ENCODE measurements at regions not wholly inside any gene's neighbourhood (a gene's known extent, or its start where the extent isn't known, plus 50 kb on each side); places are given as distances from the start of the nearest gene placed in this dataset.

- POLR2A ChIA-PET: no interaction called here
Measured at GRCh38 chr2:122758967-122759366, 1003.5 kb downstream of the TSN start.

GRCh38 chr2:122764014-122764413 lies 1008.6 kb downstream of the TSN start:
- CTCF ChIA-PET: interaction anchor here (1.4 kb wide), 1 partner anchor 10 kb away, joined by 3 read pairs; no protein-coding TSS in a partner anchor
- POLR2A ChIA-PET: no interaction called here
- no peak for TF ChIP-seq CTCF (IDR thresholded peaks at IDR 0.05; ENCODE audit: control extremely low read depth, extremely low read depth, low read depth, missing control alignments)
- no peak for DNase-seq (ENCODE audit: extremely low spot score)

More at GRCh38 chr2:122758967-122759366, 1003.5 kb downstream of the TSN start:
- DNase-seq (ENCODE audit: extremely low spot score): no peak
- CTCF ChIA-PET: interaction anchor here (1.4 to 1.5 kb wide), 2 partner anchors 13 to 20 kb away, joined by 3 to 4 read pairs; no protein-coding TSS in a partner anchor
- TF ChIP-seq CTCF (IDR thresholded peaks at IDR 0.05; ENCODE audit: control extremely low read depth, extremely low read depth, low read depth, missing control alignments): no peak

- ChIA-PET CTCF (no interaction called here), POLR2A (no interaction called here)
- no peak for TF ChIP-seq CTCF (IDR thresholded peaks at IDR 0.05; ENCODE audit: control extremely low read depth, extremely low read depth, low read depth, missing control alignments)
- no peak for DNase-seq (ENCODE audit: extremely low spot score)
Measured at GRCh38 chr2:122780251-122780650, 1024.8 kb downstream of the TSN start.

GRCh38 chr2:122794100-122794499 lies 1038.6 kb downstream of the TSN start:
- POLR2A ChIA-PET: no interaction called here
- no peak for DNase-seq (ENCODE audit: extremely low spot score)
- CTCF ChIA-PET: interaction anchor here (1.0 to 1.9 kb wide), 2 partner anchors 8 to 10 kb away, joined by 4 to 6 read pairs; no protein-coding TSS in a partner anchor
- no peak for TF ChIP-seq CTCF (IDR thresholded peaks at IDR 0.05; ENCODE audit: control extremely low read depth, extremely low read depth, low read depth, missing control alignments)

- no peak for TF ChIP-seq CTCF (IDR thresholded peaks at IDR 0.05; ENCODE audit: control extremely low read depth, extremely low read depth, low read depth, missing control alignments)
- ChIA-PET CTCF (interaction anchor here (0.9 to 1.9 kb wide), 4 partner anchors 8 to 121 kb away, joined by 3 to 6 read pairs (median 4); no protein-coding TSS in a partner anchor), POLR2A (no interaction called here)
- DNase-seq (ENCODE audit: extremely low spot score): no peak
Measured at GRCh38 chr2:122795763-122796162, 1040.3 kb downstream of the TSN start.

- DNase-seq (ENCODE audit: extremely low spot score): no peak
Measured at GRCh38 chr2:122799391-122799790, 1043.9 kb downstream of the TSN start.

More at GRCh38 chr2:122799391-122799790, 1043.9 kb downstream of the TSN start:
- TF ChIP-seq CTCF (IDR thresholded peaks at IDR 0.05; ENCODE audit: control extremely low read depth, extremely low read depth, low read depth, missing control alignments): no peak
- ChIA-PET POLR2A (no interaction called here), CTCF (interaction anchor here (1.2 kb wide), 1 partner anchor 13 kb away, joined by 3 read pairs; no protein-coding TSS in a partner anchor)

Data from GM10248 (cell line).